GM12891 (cell line): ENCODE measurements at regions not wholly inside any gene's neighbourhood (a gene's known extent, or its start where the extent isn't known, plus 50 kb on each side); places are given as distances from the start of the nearest gene placed in this dataset.

ENCODE experiments used
- DNase-seq: peaks from one replicate; pipeline ENCODE4 v3.0.0; 2011; ENCODE audit warnings: low spot score; ENCODE audit not compliant: insufficient read length
- FAIRE-seq: peaks from 2 replicates; lab custom pipeline; 2011; peaks lifted over from hg19 to GRCh38; lab: Jason Lieb, UNC
- PAX5 ChIP-seq: IDR thresholded peaks from 2 replicates; pipeline ENCODE4 v1.6.1; 2011; ENCODE audit warnings: low read length, moderate library complexity, mild to moderate bottlenecking; ENCODE audit not compliant: insufficient read depth, severe bottlenecking
- POLR2A ChIP-seq: IDR thresholded peaks from 2 replicates; pipeline ENCODE4 v1.6.1; 2011; ENCODE audit warnings: low read depth, low read length, control low read depth
- POLR2AphosphoS5 ChIP-seq: IDR thresholded peaks from 2 replicates; pipeline ENCODE4 v1.6.1; 2011; ENCODE audit warnings: low read depth, low read length, control low read depth
- POU2F2 ChIP-seq: IDR thresholded peaks from 2 replicates; pipeline ENCODE4 v1.6.1; 2011; ENCODE audit warnings: low read depth, mild to moderate bottlenecking, control low read depth, low read length, moderate library complexity
- SPI1 ChIP-seq: IDR thresholded peaks from 2 replicates; pipeline ENCODE4 v1.6.1; 2011; ENCODE audit warnings: low read depth, low read length, control low read depth
- TAF1 ChIP-seq: IDR thresholded peaks from 2 replicates; pipeline ENCODE4 v1.6.1; 2011; ENCODE audit warnings: low read depth, low read length, control low read depth

DNA sequence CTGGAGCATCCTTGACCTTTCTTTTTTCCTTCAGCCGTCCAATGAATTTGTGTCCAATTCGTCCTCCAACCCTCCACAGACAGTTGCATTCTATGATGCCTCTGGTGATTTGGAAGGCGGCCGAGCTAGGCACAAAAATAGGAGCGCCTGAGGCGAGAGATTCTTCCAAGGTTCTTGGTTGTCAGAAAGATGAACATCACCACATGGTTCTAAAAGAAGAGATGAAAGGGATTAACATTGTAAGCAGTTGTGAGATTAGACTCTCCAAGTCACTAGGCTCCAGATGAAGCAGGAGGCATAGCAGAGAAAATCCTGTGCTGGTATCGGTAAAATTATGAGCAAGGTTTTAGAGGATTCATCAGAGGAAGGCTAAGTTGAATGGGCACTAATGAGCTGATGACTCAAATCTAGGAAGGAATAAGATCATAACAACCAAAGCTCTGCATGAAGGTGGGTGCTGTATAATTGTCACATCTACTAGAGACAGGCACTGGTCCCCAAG lies 75.4 kb upstream of the MAP4K3 start:
- no peak for FAIRE-seq
- TF ChIP-seq POLR2AphosphoS5 (no peak), PAX5 (peak; percentile 77)
- DNase-seq = no peak

DNA sequence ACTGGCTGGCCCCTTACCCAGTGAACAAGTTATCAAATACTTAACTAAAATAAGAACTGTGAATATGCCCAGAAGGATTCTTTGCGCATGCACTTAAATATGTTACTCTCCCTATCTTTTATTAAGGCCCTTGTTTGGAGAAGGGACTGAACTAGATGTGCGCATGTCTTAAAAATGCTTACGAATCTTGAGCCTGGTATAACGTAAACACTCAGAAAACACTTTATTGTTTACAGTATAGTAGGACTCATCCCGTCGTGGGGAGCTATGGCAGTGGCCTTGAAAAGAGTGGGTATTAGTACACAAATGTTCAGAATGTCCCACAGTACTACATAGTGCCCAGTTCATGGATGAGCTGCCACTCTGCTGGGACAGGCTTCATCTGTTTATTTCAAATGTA lies 75.9 kb upstream of the MAP4K3 start:
- TF ChIP-seq POLR2AphosphoS5 (no peak), POLR2A (no peak), SPI1 (no peak), POU2F2 (no peak), PAX5 (no peak), TAF1 (no peak)
- no peak for FAIRE-seq
- DNase-seq = no peak

DNA sequence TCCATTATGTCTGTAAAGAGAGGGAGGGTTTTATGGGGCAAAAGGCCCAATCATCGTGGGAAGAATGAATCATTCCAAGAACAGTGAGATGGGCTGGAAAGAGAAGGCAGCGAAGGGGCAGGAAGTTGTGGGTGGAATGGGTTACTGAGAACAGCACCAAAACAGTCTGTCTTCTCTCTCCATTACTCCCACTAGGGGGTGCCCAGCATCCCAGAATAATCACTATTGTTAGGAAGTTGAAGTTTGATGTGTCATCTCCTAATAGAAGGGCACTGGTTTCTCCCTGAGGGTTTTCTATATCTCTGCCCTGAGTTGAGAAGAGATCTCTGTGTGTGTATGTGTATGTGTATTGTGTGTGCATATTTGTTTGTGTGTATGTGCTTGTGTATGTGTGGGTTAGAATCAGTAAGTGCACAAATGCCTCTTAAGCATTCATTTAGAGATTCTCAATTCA lies 76.6 kb upstream of the MAP4K3 start:
- FAIRE-seq (peak; percentile 89), DNase-seq (peak; percentile 26)
- TF ChIP-seq SPI1 = peak; percentile 32; the same call in 1 of the 2 replicates
- TF ChIP-seq POLR2A = no peak
- TF ChIP-seq PAX5 = no peak
- TF ChIP-seq TAF1 = no peak
- 0 out of 2 replicates have a peak, but pooled peaks have one; percentile 47 for TF ChIP-seq POU2F2
- no peak for TF ChIP-seq POLR2AphosphoS5

DNA sequence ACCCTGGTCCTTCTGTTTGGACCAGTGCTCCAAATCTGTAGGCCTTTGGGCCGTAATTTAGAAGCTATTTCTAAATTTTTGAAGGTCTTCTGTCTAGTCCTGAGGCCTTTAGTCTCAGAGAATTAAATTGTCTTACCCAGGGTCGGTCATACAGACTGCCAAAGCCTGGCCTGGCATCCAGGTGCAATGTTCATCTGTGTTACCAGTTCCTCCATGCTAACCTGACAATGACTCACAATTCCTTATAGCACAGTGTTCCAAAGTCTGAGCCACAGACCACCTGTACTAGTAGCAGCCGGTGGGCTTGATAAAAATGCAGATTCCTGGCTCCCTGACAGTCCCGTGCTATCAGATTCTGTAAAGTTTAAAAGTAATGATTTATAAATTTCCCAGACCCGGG lies 77.7 kb upstream of the MAP4K3 start:
- DNase-seq (no peak), FAIRE-seq (no peak)
- TF ChIP-seq POU2F2 (no peak), SPI1 (no peak), TAF1 (no peak), POLR2A (no peak), PAX5 (no peak), POLR2AphosphoS5 (no peak)

DNA sequence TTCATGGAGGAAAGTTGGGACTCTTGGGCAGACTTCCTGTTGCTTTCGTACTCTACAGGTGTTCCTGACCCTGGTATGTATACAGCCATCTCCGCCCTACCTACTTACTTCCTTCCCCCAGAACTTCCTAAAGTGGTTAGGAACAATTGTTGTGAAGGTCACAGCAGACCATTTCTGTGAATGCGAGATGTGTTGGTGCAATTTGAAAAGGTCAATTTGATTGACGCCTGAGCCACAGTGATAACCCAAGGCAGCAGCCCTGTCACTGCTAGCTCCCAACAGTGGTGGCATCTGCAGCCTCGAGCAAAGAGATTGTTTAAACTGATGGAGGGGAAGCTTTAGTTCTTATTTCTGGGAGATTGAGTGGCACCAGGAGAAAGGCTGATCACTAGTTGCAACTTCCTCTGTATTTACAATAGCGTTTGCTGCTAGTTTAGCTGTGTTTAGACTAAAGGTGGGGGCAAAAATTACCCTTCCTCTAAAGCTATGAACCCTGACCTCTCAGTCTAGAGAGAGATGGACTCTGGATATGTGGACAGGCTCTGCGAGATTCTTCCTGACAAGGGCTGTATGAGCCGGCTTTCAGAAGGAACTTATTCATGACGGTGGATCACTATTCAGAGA lies 78.3 kb upstream of the MAP4K3 start:
- DNase-seq (no peak), FAIRE-seq (no peak)
- TF ChIP-seq POLR2A (no peak), TAF1 (no peak)

DNA sequence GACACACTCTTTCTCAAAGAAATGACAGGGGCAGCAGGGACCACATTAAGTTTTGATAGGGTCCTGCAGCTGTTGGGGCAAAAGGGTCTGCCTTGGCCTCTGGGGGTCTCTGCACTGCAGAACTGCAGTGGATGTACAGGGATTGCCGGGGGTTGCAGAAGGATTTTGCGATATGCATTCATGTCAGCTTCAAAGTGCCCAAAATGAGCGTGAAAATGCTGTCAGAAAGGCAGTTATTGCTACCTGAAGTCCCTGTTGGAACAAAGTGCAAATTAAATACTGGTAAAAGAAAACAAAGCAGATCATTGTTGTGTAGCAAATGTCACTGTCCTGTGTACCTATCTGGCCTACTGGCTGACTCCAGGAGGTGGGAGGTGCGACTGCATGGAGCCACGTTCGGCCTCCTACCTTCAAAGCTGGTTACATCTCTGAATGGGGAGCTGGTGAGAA lies 78.8 kb upstream of the MAP4K3 start:
- DNase-seq (no peak), FAIRE-seq (no peak)
- TF ChIP-seq TAF1 (no peak), POLR2AphosphoS5 (no peak), PAX5 (no peak), SPI1 (no peak), POLR2A (no peak), POU2F2 (no peak)

DNA sequence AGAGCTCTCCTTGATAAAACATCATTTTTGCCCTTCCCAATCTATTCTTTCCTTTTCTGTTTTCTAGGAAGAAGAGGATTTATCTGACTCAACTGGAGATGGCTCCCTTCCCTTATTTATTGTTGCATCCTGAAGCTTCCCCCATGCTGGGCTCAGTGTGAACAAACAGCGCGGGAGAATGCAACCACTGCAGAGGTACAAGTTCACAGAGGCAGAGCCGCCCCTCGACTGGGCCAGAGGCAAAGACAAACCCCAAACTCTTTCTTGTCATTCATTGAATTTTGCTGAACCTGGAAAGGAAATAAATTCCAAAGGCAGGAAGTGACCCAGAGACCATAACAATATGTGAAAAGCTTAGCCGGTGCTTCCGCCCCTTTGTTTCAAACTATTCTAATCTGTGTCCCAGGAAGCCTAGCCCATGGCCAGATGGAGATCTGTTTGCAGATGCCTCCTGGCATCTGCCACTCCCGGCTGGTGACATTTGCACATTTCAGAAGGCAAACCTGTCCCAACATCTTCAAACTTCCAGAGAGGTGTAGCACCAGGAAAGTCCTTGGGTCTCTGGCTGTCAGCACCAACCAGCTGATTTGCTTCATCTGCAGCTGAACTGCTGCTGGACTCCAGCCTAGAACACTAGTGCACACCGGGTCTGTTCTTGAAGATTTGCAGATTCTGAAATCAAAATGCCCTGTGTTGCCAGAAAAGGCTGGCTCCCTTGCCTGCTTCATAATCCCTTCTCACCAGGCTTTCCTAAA lies 79.4 kb upstream of the MAP4K3 start:
- FAIRE-seq = no peak
- no peak for TF ChIP-seq POU2F2
- no peak for TF ChIP-seq SPI1
- TF ChIP-seq TAF1 = no peak
- TF ChIP-seq POLR2AphosphoS5 = no peak
- TF ChIP-seq PAX5 = no peak
- TF ChIP-seq POLR2A = no peak
- no peak for DNase-seq

DNA sequence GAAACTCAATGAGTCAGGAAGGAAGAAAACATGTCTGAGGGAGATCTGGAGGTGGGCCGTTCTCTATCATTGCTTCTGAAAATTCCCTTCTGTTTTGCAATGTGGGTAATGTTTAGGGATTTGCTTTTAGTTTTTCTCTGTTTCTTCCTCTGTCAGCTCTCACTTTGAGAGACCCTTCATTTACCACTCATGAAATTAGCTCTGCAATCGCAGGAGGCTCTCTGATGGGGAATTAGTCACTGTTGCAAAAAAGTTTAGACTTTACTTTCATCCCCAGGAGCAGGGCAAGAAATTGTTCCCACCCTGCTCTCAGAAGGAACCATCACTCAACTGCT lies 80.0 kb upstream of the MAP4K3 start:
- DNase-seq (no peak), FAIRE-seq (no peak)
- no peak for TF ChIP-seq POLR2AphosphoS5
- no peak for TF ChIP-seq SPI1
- no peak for TF ChIP-seq TAF1
- TF ChIP-seq PAX5 = no peak
- TF ChIP-seq POLR2A = no peak
- no peak for TF ChIP-seq POU2F2

DNA sequence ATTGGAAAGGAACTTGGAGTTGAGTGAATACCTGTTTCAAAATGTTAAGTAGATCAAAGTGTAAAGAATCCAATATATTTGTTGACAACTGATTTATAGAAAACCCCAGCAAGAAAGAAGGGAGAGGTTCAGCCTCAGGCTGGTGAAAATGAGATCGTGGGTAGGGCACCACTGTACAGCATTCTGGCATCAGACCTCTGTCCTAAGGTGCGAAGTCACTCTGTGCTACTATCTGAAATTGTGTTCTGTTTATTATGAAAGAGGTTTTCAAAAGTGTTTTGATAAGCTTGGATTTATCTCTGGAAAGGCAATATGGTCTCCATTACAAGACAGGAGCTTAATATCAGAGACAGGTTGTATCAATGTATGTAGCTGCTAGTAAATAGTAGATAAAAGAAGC lies 80.5 kb upstream of the MAP4K3 start:
- no peak for FAIRE-seq
- TF ChIP-seq POLR2A = no peak
- TF ChIP-seq TAF1 = no peak
- no peak for TF ChIP-seq PAX5
- no peak for TF ChIP-seq POU2F2
- TF ChIP-seq POLR2AphosphoS5 = no peak
- TF ChIP-seq SPI1 = no peak
- no peak for DNase-seq
